HG02943 (cell line): ENCODE measurements at regions not wholly inside any gene's neighbourhood (a gene's known extent, or its start where the extent isn't known, plus 50 kb on each side); places are given as distances from the start of the nearest gene placed in this dataset.
"Not testable (repeated sequence)": the region's sequence is repeated elsewhere in the genome, so short reads cannot be mapped to it uniquely, and the experiment has no call there.

Source experiments
- ATAC-seq: cut with Tn5 transposase; IDR thresholded peaks from one replicate; pipeline ENCODE4 v1.9.1; 2021; ENCODE audit warnings: mild to moderate bottlenecking, low read depth, moderate library complexity; ENCODE audit not compliant: unreplicated experiment

GRCh38 chr13:82506805-82507414, 1375.4 kb downstream of the SLITRK1 start:
- no peak for ATAC-seq

GRCh38 chr13:82501834-82502233, 1380.4 kb downstream of the SLITRK1 start:
- no peak for ATAC-seq

- ATAC-seq: no peak
These were observed 1401.9 kb downstream of the SLITRK1 start for GRCh38 chr13:82480415-82480814.

GRCh38 chr13:82477436-82477835, 1404.8 kb downstream of the SLITRK1 start:
- ATAC-seq: no peak

- ATAC-seq: no peak
These were observed 1414.6 kb downstream of the SLITRK1 start for GRCh38 chr13:82467626-82468025.

- ATAC-seq: not testable (repeated sequence)
These were observed 1422.7 kb downstream of the SLITRK1 start for GRCh38 chr13:82459575-82459974.

- no peak for ATAC-seq
These were observed 1424.1 kb downstream of the SLITRK1 start for GRCh38 chr13:82458169-82458568.

- not testable (repeated sequence) for ATAC-seq
These were observed 1424.7 kb downstream of the SLITRK1 start for GRCh38 chr13:82457548-82457947.

GRCh38 chr13:82447416-82448077, 1434.7 kb downstream of the SLITRK1 start:
- ATAC-seq: no peak

- no peak for ATAC-seq
These were observed 1442.9 kb downstream of the SLITRK1 start for GRCh38 chr13:82439159-82439904.

- no peak for ATAC-seq
These were observed 1444.0 kb downstream of the SLITRK1 start for GRCh38 chr13:82438320-82438719.

GRCh38 chr13:82436099-82436585, 1446.1 kb downstream of the SLITRK1 start:
- no peak for ATAC-seq

- ATAC-seq: no peak
These were observed 1449.3 kb downstream of the SLITRK1 start for GRCh38 chr13:82432949-82433348.

GRCh38 chr13:82412749-82413148, 1469.5 kb downstream of the SLITRK1 start:
- no peak for ATAC-seq

GRCh38 chr13:82407321-82407720, 1475.0 kb downstream of the SLITRK1 start:
- no peak for ATAC-seq

GRCh38 chr13:82374719-82375118, 1507.6 kb downstream of the SLITRK1 start:
- ATAC-seq: no peak

GRCh38 chr13:82370316-82370715, 1512.0 kb downstream of the SLITRK1 start:
- ATAC-seq: no peak

- ATAC-seq: no peak
These were observed 1517.7 kb downstream of the SLITRK1 start for GRCh38 chr13:82364525-82364924.

- ATAC-seq: no peak
These were observed 1524.0 kb downstream of the SLITRK1 start for GRCh38 chr13:82358284-82358683.

- no peak for ATAC-seq
These were observed 1525.4 kb downstream of the SLITRK1 start for GRCh38 chr13:82356667-82357410.

GRCh38 chr13:82344867-82345266, 1537.4 kb downstream of the SLITRK1 start:
- ATAC-seq: no peak
